CD14-positive monocyte (primary cell): ENCODE measurements at regions not wholly inside any gene's neighbourhood (a gene's known extent, or its start where the extent isn't known, plus 50 kb on each side); places are given as distances from the start of the nearest gene placed in this dataset.

ENCODE experiments used
- DNase-seq, 3 donors: peaks; one replicate each; pipeline ENCODE4 v3.0.0-alpha.2; 2011 to 2022
- H2AFZ ChIP-seq: 2 replicates; pipeline ENCODE4 v1.6.0; 2012; ENCODE audit warnings: mild to moderate bottlenecking, low read depth, low read length, inconsistent platforms; ENCODE audit not compliant: insufficient read depth, poor library complexity, severe bottlenecking
- H3K27ac ChIP-seq, 2 donors: 1 replicate in 1 of 2; 2 replicates in 1 of 2; pipeline ENCODE4 v1.5.1; 2012 to 2013; ENCODE audit warnings: low read length in 2 of 2, control low read depth in 1 of 2, inconsistent platforms in 1 of 2, low read depth in 1 of 2, mild to moderate bottlenecking in 1 of 2
- H3K27me3 ChIP-seq, 2 donors: one replicate each; pipeline versions ENCODE4 v1.6.0 to v1.6.1; 2011 to 2013; ENCODE audit warnings: low read length in 2 of 2; ENCODE audit not compliant: control insufficient read depth in 2 of 2, insufficient read depth in 2 of 2
- H3K36me3 ChIP-seq, 2 donors: replicated peaks in 1 of 2; 1 replicate in 1 of 2; 2 replicates in 1 of 2; pipeline versions ENCODE4 v1.5.1 to v1.6.1; 2012 to 2013; ENCODE audit warnings: low read length in 2 of 2, control low read depth in 1 of 2, inconsistent platforms in 1 of 2, mild to moderate bottlenecking in 1 of 2; ENCODE audit not compliant: insufficient read depth in 2 of 2, control insufficient read depth in 1 of 2
- H3K4me1 ChIP-seq, 2 donors: 1 replicate in 1 of 2; 2 replicates in 1 of 2; pipeline versions ENCODE4 v1.5.1 to v1.6.1; 2012 to 2013; ENCODE audit warnings: low read length in 2 of 2, control low read depth in 1 of 2, inconsistent platforms in 1 of 2, mild to moderate bottlenecking in 1 of 2, moderate library complexity in 1 of 2; ENCODE audit not compliant: insufficient read depth in 2 of 2, control insufficient read depth in 1 of 2
- H3K4me2 ChIP-seq: replicated peaks from 2 replicates; pipeline ENCODE3; 2012; ENCODE audit warnings: low read length, moderate library complexity, mild to moderate bottlenecking; ENCODE audit not compliant: poor library complexity, severe bottlenecking; ENCODE audit errors: extremely low read depth
- H3K4me3 ChIP-seq, 3 experiments: fragments of 200-600 bp in 1 of 3; sonication (generic) in 1 of 3; replicated peaks in 1 of 3; 1 replicate in 2 of 3; 2 replicates in 1 of 3; pipeline ENCODE4 v1.5.1; 2011 to 2013; ENCODE audit warnings: low read length in 3 of 3, mild to moderate bottlenecking in 3 of 3, control low read depth in 2 of 3, low read depth in 2 of 3, inconsistent platforms in 1 of 3, moderate library complexity in 1 of 3
- H3K79me2 ChIP-seq: 2 replicates; pipeline ENCODE4 v1.6.0; 2012; ENCODE audit warnings: mild to moderate bottlenecking, control low read depth, inconsistent platforms, low read length, moderate library complexity; ENCODE audit not compliant: insufficient read depth
- H3K9ac ChIP-seq: 2 replicates; pipeline ENCODE4 v1.6.0; 2017; ENCODE audit warnings: low read length, mild to moderate bottlenecking; ENCODE audit not compliant: insufficient read depth, poor library complexity, severe bottlenecking
- H3K9me3 ChIP-seq, 2 donors: replicated peaks in 1 of 2; 1 replicate in 1 of 2; 2 replicates in 1 of 2; pipeline versions ENCODE4 v1.5.1 to v1.6.1; 2012 to 2013; ENCODE audit warnings: low read length in 2 of 2, control low read depth in 1 of 2; ENCODE audit not compliant: control insufficient read depth in 1 of 2, insufficient read depth in 1 of 2
- H4K20me1 ChIP-seq: 2 replicates; pipeline ENCODE4 v1.6.0; 2012; ENCODE audit warnings: mild to moderate bottlenecking, low read length, control low read depth, moderate library complexity; ENCODE audit not compliant: insufficient read depth
- H3K27ac Mint-ChIP-seq, 7 donors: one replicate each; pipeline ENCODE4 v1.8.0; 2020; ENCODE audit warnings: mild to moderate bottlenecking in 7 of 7, mixed read lengths in 7 of 7, moderate library complexity in 6 of 7, inconsistent platforms in 2 of 7
- H3K27me3 Mint-ChIP-seq, 3 donors: one replicate each; pipeline ENCODE4 v1.8.0; 2021 to 2022; ENCODE audit warnings: low read depth in 3 of 3, mild to moderate bottlenecking in 3 of 3, mixed read lengths in 3 of 3, moderate library complexity in 3 of 3, inconsistent platforms in 1 of 3
- H3K36me3 Mint-ChIP-seq, 2 donors: one replicate each; pipeline ENCODE4 v1.8.0; 2020; ENCODE audit warnings: mixed read lengths in 2 of 2, inconsistent platforms in 1 of 2, mild to moderate bottlenecking in 1 of 2
- H3K4me1 Mint-ChIP-seq: one replicate; pipeline ENCODE4 v1.8.0; 2020; ENCODE audit warnings: mild to moderate bottlenecking, mixed read lengths
- H3K4me3 Mint-ChIP-seq, 2 donors: one replicate each; pipeline ENCODE4 v1.8.0; 2020; ENCODE audit warnings: mild to moderate bottlenecking in 2 of 2, mixed read lengths in 2 of 2, moderate library complexity in 1 of 2
- H3K9me3 Mint-ChIP-seq, 7 donors: one replicate each; pipeline ENCODE4 v1.8.0; 2020 to 2022; ENCODE audit warnings: mixed read lengths in 7 of 7, mild to moderate bottlenecking in 6 of 7, moderate library complexity in 6 of 7, inconsistent platforms in 2 of 7
- WGBS: methylation state at CpG from one replicate; pipeline ENCODE4 v1.1.5; 2013; ENCODE audit warnings: missing lambda C conversion rate; ENCODE audit not compliant: insufficient coverage; 5-methylcytosine and 5-hydroxymethylcytosine counted together
- intact Hi-C, 2 donors: fragments of 100-400 bp; cut with micrococcal nuclease; formaldehyde crosslinking; loops; one replicate each; pipeline versions ENCODE4 v1.15.0 to v1.15.1; 2023
- TF ChIP-seq, protein P1 (sequence below): fragments of 200-600 bp; IDR thresholded peaks from one replicate; pipeline ENCODE4 v1.8.0; 2022; ENCODE audit warnings: antibody characterized with exemption, mild to moderate bottlenecking

DNA sequence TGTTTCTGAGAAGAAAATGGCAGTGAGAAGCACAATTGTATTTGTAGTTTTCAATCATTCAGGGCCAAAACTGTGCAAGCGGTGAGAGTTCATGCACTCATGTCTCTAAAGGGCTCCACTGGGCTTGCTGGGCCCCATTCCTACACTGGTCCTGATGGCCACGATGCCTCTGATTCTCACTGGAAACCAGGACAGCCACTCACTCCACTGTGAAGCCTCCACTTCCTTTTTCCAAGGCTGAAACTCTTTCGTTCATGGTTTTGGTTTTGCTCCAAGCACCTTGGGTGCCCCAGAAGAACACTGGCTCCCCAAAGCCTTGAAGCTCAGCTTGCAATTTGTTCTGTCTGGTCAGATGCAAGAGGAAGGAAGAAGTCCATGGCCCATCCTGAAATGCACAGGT lies 390.0 kb upstream of the MKI67 start:
- Histone ChIP-seq H3K27me3 (no peaks in the 10 kb centered on the region), H3K9me3 (no peaks in the 10 kb centered on the region), H3K9ac (no peak overlapping the region), H3K4me2 (no peak overlapping the region), H3K4me3 (no peak overlapping the region), H3K27ac (no peak overlapping the region), H3K36me3 (no peaks in the 10 kb centered on the region), H2AFZ (no peak overlapping the region), H4K20me1 (no peaks in the 10 kb centered on the region), H3K4me1 (no peaks in the 10 kb centered on the region), H3K79me2 (no peaks in the 10 kb centered on the region)
- WGBS = 90% methylated on average over 2 of the region's 3 CpGs
- Mint-ChIP-seq H3K27ac (no peak overlapping the region), H3K27me3 (peaks cover 4 to 5% (median 5%) of the 10 kb centered on the region in 3 donors), H3K36me3 (no peaks in the 10 kb centered on the region), H3K4me1 (no peaks in the 10 kb centered on the region), H3K9me3 (peaks cover 0 to 7% (median 2%) of the 10 kb centered on the region in 7 donors), H3K4me3 (no peak overlapping the region)
- intact Hi-C loops = no loop called here
- TF ChIP-seq, protein P1, sequence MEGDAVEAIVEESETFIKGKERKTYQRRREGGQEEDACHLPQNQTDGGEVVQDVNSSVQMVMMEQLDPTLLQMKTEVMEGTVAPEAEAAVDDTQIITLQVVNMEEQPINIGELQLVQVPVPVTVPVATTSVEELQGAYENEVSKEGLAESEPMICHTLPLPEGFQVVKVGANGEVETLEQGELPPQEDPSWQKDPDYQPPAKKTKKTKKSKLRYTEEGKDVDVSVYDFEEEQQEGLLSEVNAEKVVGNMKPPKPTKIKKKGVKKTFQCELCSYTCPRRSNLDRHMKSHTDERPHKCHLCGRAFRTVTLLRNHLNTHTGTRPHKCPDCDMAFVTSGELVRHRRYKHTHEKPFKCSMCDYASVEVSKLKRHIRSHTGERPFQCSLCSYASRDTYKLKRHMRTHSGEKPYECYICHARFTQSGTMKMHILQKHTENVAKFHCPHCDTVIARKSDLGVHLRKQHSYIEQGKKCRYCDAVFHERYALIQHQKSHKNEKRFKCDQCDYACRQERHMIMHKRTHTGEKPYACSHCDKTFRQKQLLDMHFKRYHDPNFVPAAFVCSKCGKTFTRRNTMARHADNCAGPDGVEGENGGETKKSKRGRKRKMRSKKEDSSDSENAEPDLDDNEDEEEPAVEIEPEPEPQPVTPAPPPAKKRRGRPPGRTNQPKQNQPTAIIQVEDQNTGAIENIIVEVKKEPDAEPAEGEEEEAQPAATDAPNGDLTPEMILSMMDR = no peak
- DNase-seq = no peak

DNA sequence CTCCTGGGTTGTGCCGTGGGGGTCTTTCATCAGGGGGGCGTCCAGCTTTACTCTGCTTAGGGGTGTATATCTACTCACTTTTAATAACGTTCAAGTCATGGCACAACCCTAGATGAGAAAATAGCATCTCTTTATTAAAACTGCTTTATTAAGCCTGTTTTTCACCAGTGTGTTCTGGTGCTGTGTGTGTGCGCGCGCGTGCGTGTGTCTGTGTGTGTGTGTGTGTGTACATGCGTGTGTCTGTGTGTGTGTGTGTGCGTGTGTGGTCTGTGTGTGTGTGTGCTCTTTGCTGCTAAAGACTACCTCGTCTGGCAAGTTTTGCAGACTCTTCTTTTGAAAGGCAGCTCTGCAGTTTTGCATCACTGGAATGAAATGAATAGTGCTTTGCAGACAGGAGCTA lies 390.9 kb upstream of the MKI67 start:
- Histone ChIP-seq H3K4me1 (no peaks in the 10 kb centered on the region), H3K4me3 (no peak overlapping the region), H3K27ac (no peak overlapping the region), H3K9ac (no peak overlapping the region), H2AFZ (no peak overlapping the region), H3K27me3 (no peaks in the 10 kb centered on the region), H3K79me2 (no peaks in the 10 kb centered on the region), H4K20me1 (no peaks in the 10 kb centered on the region), H3K4me2 (no peak overlapping the region), H3K36me3 (no peaks in the 10 kb centered on the region), H3K9me3 (no peaks in the 10 kb centered on the region)
- TF ChIP-seq, protein P1 = no peak
- no peaks in the 10 kb centered on the region for H3K36me3 Mint-ChIP-seq
- DNase-seq = no peak
- H3K9me3 Mint-ChIP-seq = peaks cover 0 to 7% (median 2%) of the 10 kb centered on the region in 7 donors
- no peak overlapping the region for H3K4me3 Mint-ChIP-seq
- H3K27me3 Mint-ChIP-seq = peaks cover 1 to 8% (median 5%) of the 10 kb centered on the region in 3 donors
- H3K27ac Mint-ChIP-seq = no peak overlapping the region
- intact Hi-C loops = no loop called here
- H3K4me1 Mint-ChIP-seq = no peaks in the 10 kb centered on the region
- WGBS = 94% methylated on average over 7 of the region's 11 CpGs
